OCI-LY1 (cell line): ENCODE measurements at regions not wholly inside any gene's neighbourhood (a gene's known extent, or its start where the extent isn't known, plus 50 kb on each side); places are given as distances from the start of the nearest gene placed in this dataset.

ENCODE experiments used
- H2AFZ ChIP-seq: fragments of 200-600 bp; sonication (generic), shearing (Covaris generic); 2 replicates; pipeline ENCODE4 v1.6.0; 2014; ENCODE audit warnings: antibody characterized with exemption, mild to moderate bottlenecking, low read length
- H3F3A ChIP-seq: fragments of 200-600 bp; sonication (generic), shearing (Covaris generic); 2 replicates; pipeline ENCODE4 v1.6.0; 2014; ENCODE audit warnings: mild to moderate bottlenecking, antibody characterized with exemption, low read length, moderate library complexity; ENCODE audit not compliant: insufficient read depth
- H3K27ac ChIP-seq: fragments of 200-600 bp; sonication (generic); 2 replicates; pipeline ENCODE4 v1.5.1; 2014; ENCODE audit warnings: low read length, mixed run types, mild to moderate bottlenecking, low read depth; ENCODE audit not compliant: poor library complexity, severe bottlenecking
- H3K27me3 ChIP-seq: fragments of 200-600 bp; sonication (generic); 2 replicates; pipeline ENCODE4 v1.6.0; 2014; ENCODE audit warnings: antibody characterized with exemption, mild to moderate bottlenecking, low read length, moderate library complexity; ENCODE audit not compliant: insufficient read depth
- H3K36me3 ChIP-seq: fragments of 200-600 bp; sonication (generic); 2 replicates; pipeline ENCODE4 v1.6.1; 2014; ENCODE audit warnings: mild to moderate bottlenecking, antibody characterized with exemption, low read length, moderate library complexity, mixed read lengths; ENCODE audit not compliant: insufficient read depth
- H3K4me1 ChIP-seq: fragments of 200-600 bp; sonication (generic); 2 replicates; pipeline ENCODE4 v1.5.1; 2014; ENCODE audit warnings: mild to moderate bottlenecking, low read length, moderate library complexity; ENCODE audit not compliant: insufficient read depth, severe bottlenecking
- H3K4me2 ChIP-seq: fragments of 200-600 bp; sonication (generic), shearing (Covaris generic); 2 replicates; pipeline ENCODE4 v1.6.1; 2014; ENCODE audit warnings: low read length
- H3K4me3 ChIP-seq: fragments of 200-600 bp; sonication (generic); 2 replicates; pipeline ENCODE4 v1.5.1; 2014; ENCODE audit warnings: low read length, low read depth, mild to moderate bottlenecking, mixed read lengths; ENCODE audit not compliant: poor library complexity, severe bottlenecking
- H3K79me2 ChIP-seq: fragments of 200-600 bp; shearing (Covaris generic); 2 replicates; pipeline ENCODE4 v1.6.1; 2016; ENCODE audit warnings: mixed run types, low read length, mixed read lengths; ENCODE audit not compliant: insufficient read depth
- H3K9ac ChIP-seq: fragments of 200-600 bp; sonication (generic), shearing (Covaris generic); 2 replicates; pipeline ENCODE4 v1.6.1; 2014; ENCODE audit warnings: mild to moderate bottlenecking, low read length, mixed read lengths
- H3K9me2 ChIP-seq: fragments of 200-600 bp; sonication (generic), shearing (Covaris generic); 2 replicates; pipeline ENCODE4 v1.6.1; 2014; ENCODE audit warnings: low read depth, mild to moderate bottlenecking, low read length, mixed read lengths
- H3K9me3 ChIP-seq: fragments of 200-600 bp; shearing (Covaris generic); 2 replicates; pipeline ENCODE4 v1.6.1; 2014; ENCODE audit warnings: low read length, mixed read lengths
- H4K20me1 ChIP-seq: fragments of 200-600 bp; sonication (generic), shearing (Covaris generic); 2 replicates; pipeline ENCODE4 v1.6.0; 2016; ENCODE audit warnings: mild to moderate bottlenecking, low read length; ENCODE audit not compliant: insufficient read depth
- CTCF ChIP-seq: fragments of 200-600 bp; sonication (generic), shearing (Covaris generic); IDR thresholded peaks from 2 replicates; pipeline ENCODE4 v1.5.1; 2017; ENCODE audit warnings: mild to moderate bottlenecking, antibody characterized with exemption, low read length, moderate library complexity, mixed read lengths
- EZH2 ChIP-seq: fragments of 200-600 bp; sonication (generic), shearing (Covaris generic); IDR thresholded peaks from 2 replicates; pipeline ENCODE4 v1.8.0; 2017; ENCODE audit warnings: borderline replicate concordance, mixed run types, mild to moderate bottlenecking, antibody characterized with exemption, low read length, moderate library complexity, mixed read lengths

- no peaks in the 10 kb centered on the region for H4K20me1 ChIP-seq
- H3K79me2 ChIP-seq, result no peaks in the 10 kb centered on the region
- no peaks in the 10 kb centered on the region for H3K9me3 ChIP-seq
- no peak overlapping the region for H3K27ac ChIP-seq
- H3K27me3 ChIP-seq, result no peaks in the 10 kb centered on the region
- no peak overlapping the region for H3K4me2 ChIP-seq
- no peak overlapping the region for H2AFZ ChIP-seq
- H3K4me3 ChIP-seq, result no peak overlapping the region
- H3K9me2 ChIP-seq, result no peaks in the 10 kb centered on the region
- H3K4me1 ChIP-seq, result no peaks in the 10 kb centered on the region
- no peaks in the 10 kb centered on the region for H3F3A ChIP-seq
- TF ChIP-seq EZH2 (no peak), CTCF (no peak)
- H3K36me3 ChIP-seq, result no peaks in the 10 kb centered on the region
- no peak overlapping the region for H3K9ac ChIP-seq
Measured at GRCh38 chr21:28822123-28822399, 170.6 kb downstream of the LTN1 start.

- Histone ChIP-seq H3K4me1 (no peaks in the 10 kb centered on the region), H4K20me1 (no peaks in the 10 kb centered on the region), H3F3A (no peaks in the 10 kb centered on the region), H3K9me2 (no peaks in the 10 kb centered on the region), H3K4me2 (no peak overlapping the region), H2AFZ (no peak overlapping the region), H3K4me3 (no peak overlapping the region), H3K9me3 (no peaks in the 10 kb centered on the region), H3K36me3 (no peaks in the 10 kb centered on the region), H3K79me2 (no peaks in the 10 kb centered on the region), H3K27me3 (no peaks in the 10 kb centered on the region), H3K9ac (no peak overlapping the region), H3K27ac (no peak overlapping the region)
- TF ChIP-seq CTCF (no peak), EZH2 (no peak)
Measured at GRCh38 chr21:28821276-28822122, 171.2 kb downstream of the LTN1 start.

GRCh38 chr21:28818663-28819278 is 173.9 kb downstream of the LTN1 start:
- Histone ChIP-seq H3K27ac (no peak overlapping the region), H3K4me3 (no peak overlapping the region), H3K4me1 (no peaks in the 10 kb centered on the region), H2AFZ (no peak overlapping the region), H3K9me2 (no peaks in the 10 kb centered on the region), H3F3A (no peaks in the 10 kb centered on the region), H3K4me2 (no peak overlapping the region), H4K20me1 (no peaks in the 10 kb centered on the region), H3K27me3 (no peaks in the 10 kb centered on the region), H3K79me2 (no peaks in the 10 kb centered on the region), H3K9ac (no peak overlapping the region), H3K36me3 (no peaks in the 10 kb centered on the region), H3K9me3 (no peaks in the 10 kb centered on the region)
- TF ChIP-seq EZH2 (no peak), CTCF (no peak)
